GM12878 (cell line): ENCODE measurements at regions not wholly inside any gene's neighbourhood (a gene's known extent, or its start where the extent isn't known, plus 50 kb on each side); places are given as distances from the start of the nearest gene placed in this dataset.

Source experiments
- BHLHE40 ChIP-seq, 2 experiments: fragments of 450-650 bp in 1 of 2; IDR thresholded peaks; 2 replicates each; pipeline ENCODE4 v1.6.1; 2011 to 2017; ENCODE audit warnings: low read depth in 2 of 2, borderline replicate concordance in 1 of 2, improper control_type of control experiment in 1 of 2, low read length in 1 of 2, mild to moderate bottlenecking in 1 of 2
- CBX3 ChIP-seq: fragments of 200-600 bp; sonication (generic); IDR thresholded peaks from 2 replicates; pipeline ENCODE4 v1.6.1; 2016; ENCODE audit warnings: low read depth, borderline replicate concordance
- CHD4 ChIP-seq: fragments of 200-600 bp; sonication (generic); IDR thresholded peaks from 2 replicates; pipeline ENCODE4 v1.6.1; 2016; ENCODE audit warnings: mild to moderate bottlenecking
- CTCF ChIP-seq, 3 experiments: IDR thresholded peaks in 2 of 3; conservative IDR thresholded peaks in 1 of 3; 2 replicates each; pipeline ENCODE4 v1.5.1; 2011; ENCODE audit warnings: low read depth in 3 of 3, low read length in 3 of 3, mild to moderate bottlenecking in 3 of 3, control low read depth in 2 of 3, moderate library complexity in 2 of 3, inconsistent platforms in 1 of 3, mixed read lengths in 1 of 3; ENCODE audit not compliant: control insufficient read depth in 2 of 3, insufficient read depth in 1 of 3; ENCODE audit errors: extremely low read depth in 1 of 3
- ESRRA ChIP-seq: IDR thresholded peaks from 2 replicates; pipeline ENCODE4 v1.6.1; 2012; ENCODE audit warnings: mild to moderate bottlenecking, low read length, improper control_type of control experiment
- LARP7 ChIP-seq: fragments of 450-650 bp; IDR thresholded peaks from 2 replicates; pipeline ENCODE4 v1.6.1; 2017; ENCODE audit warnings: mild to moderate bottlenecking
- NFIC ChIP-seq: IDR thresholded peaks from 2 replicates; pipeline ENCODE4 v1.6.1; 2012; ENCODE audit warnings: low read depth, mild to moderate bottlenecking, inconsistent platforms, low read length, moderate library complexity
- NRF1 ChIP-seq: conservative IDR thresholded peaks from 2 replicates; pipeline ENCODE4 v1.6.1; 2011; ENCODE audit warnings: mild to moderate bottlenecking, low read depth, low read length, improper control_type of control experiment
- PAX5 ChIP-seq: IDR thresholded peaks from 2 replicates; pipeline ENCODE4 v1.6.1; 2011; ENCODE audit warnings: low read depth, low read length, borderline replicate concordance
- PBX3 ChIP-seq: IDR thresholded peaks from 2 replicates; pipeline ENCODE4 v1.6.1; 2011; ENCODE audit warnings: mild to moderate bottlenecking, low read depth, low read length, moderate library complexity; ENCODE audit not compliant: insufficient replicate concordance
- RAD21 ChIP-seq: IDR thresholded peaks from 2 replicates; pipeline ENCODE4 v1.6.1; 2011; ENCODE audit warnings: mild to moderate bottlenecking, low read depth, low read length, moderate library complexity; ENCODE audit not compliant: insufficient read depth
- REST ChIP-seq: IDR thresholded peaks from 2 replicates; pipeline ENCODE4 v1.6.1; 2012; ENCODE audit warnings: mild to moderate bottlenecking, low read depth, low read length
- ZBTB4 ChIP-seq: fragments of 450-650 bp; formaldehyde crosslinking; IDR thresholded peaks from 2 replicates; pipeline ENCODE4 v1.4.0; 2022; ENCODE audit warnings: mild to moderate bottlenecking, moderate library complexity

- no peak for TF ChIP-seq PBX3
- TF ChIP-seq LARP7, result no peak
- no peak for TF ChIP-seq BHLHE40 (IDR thresholded peaks at IDR 0.05; ENCODE audit: borderline replicate concordance in 1 of 2, low read depth in 2 of 2, low read length in 1 of 2)
- TF ChIP-seq NRF1, result no peak
- no peak for TF ChIP-seq ESRRA
- TF ChIP-seq ZBTB4 (CRISPR knock-in tag), result no peak
- no peak for TF ChIP-seq CBX3
- no peak for TF ChIP-seq CHD4
- no peak for TF ChIP-seq CTCF (IDR thresholded peaks at IDR 0.05 in 2 of 3, conservative IDR thresholded peaks at IDR 0.05 in 1 of 3; ENCODE audit: control insufficient read depth in 2 of 3, extremely low read depth in 1 of 3, insufficient read depth in 1 of 3, low read depth in 3 of 3, low read length in 3 of 3)
- no peak for TF ChIP-seq NFIC
- TF ChIP-seq REST, result no peak
- no peak for TF ChIP-seq PAX5
- TF ChIP-seq RAD21, result no peak
Measured at GRCh38 chr14:49997991-49998390, 105.1 kb downstream of the ARF6 start.
